ENCODE measurements at regions not wholly inside any gene's neighbourhood (a gene's known extent, or its start where the extent isn't known, plus 50 kb on each side); places are given as distances from the start of the nearest gene placed in this dataset.

- TF ChIP-seq CTCF (IDR thresholded peaks at IDR 0.05) (no peak), POLR2AphosphoS5 (IDR thresholded peaks at IDR 0.05) (no peak), POLR2A (IDR thresholded peaks at IDR 0.05) (no peak)
Observed at GRCh38 chr3:42023380-42023779, 61.5 kb upstream of the ULK4 start.

Data from prostate gland (tissue), 2 donors.